BLaER1 treated with 17β-estradiol and CSF1 and Interleukin-3, amounts not matched to agents 10 nM and 100 nM (cell line): ENCODE measurements at regions not wholly inside any gene's neighbourhood (a gene's known extent, or its start where the extent isn't known, plus 50 kb on each side); places are given as distances from the start of the nearest gene placed in this dataset.
"Not testable (repeated sequence)": the region's sequence is repeated elsewhere in the genome, so short reads cannot be mapped to it uniquely, and the experiment has no call there.

Experiments used
- H3K27ac ChIP-seq, 11 experiments: shearing (Covaris generic); formaldehyde crosslinking; 2 replicates each; pipeline ENCODE4 v1.8.1; 2022
- H3K27me3 ChIP-seq, 11 experiments: shearing (Covaris generic); formaldehyde crosslinking; 2 replicates each; pipeline ENCODE4 v1.8.1; 2022
- H3K36me3 ChIP-seq, 11 experiments: shearing (Covaris generic); formaldehyde crosslinking; 2 replicates each; pipeline ENCODE4 v1.8.1; 2022
- H3K4me1 ChIP-seq, 10 experiments: shearing (Covaris generic); formaldehyde crosslinking; 2 replicates each; pipeline ENCODE4 v1.8.1; 2022
- H3K4me2 ChIP-seq, 11 experiments: shearing (Covaris generic); formaldehyde crosslinking; 2 replicates each; pipeline ENCODE4 v1.8.1; 2022
- H3K4me3 ChIP-seq, 10 experiments: shearing (Covaris generic); formaldehyde crosslinking; 2 replicates each; pipeline ENCODE4 v1.8.1; 2022
- H3K9ac ChIP-seq, 11 experiments: shearing (Covaris generic); formaldehyde crosslinking; 2 replicates each; pipeline ENCODE4 v1.8.1; 2022
- H3K9me3 ChIP-seq, 11 experiments: shearing (Covaris generic); formaldehyde crosslinking; replicated peaks in 1 of 11; 2 replicates each; pipeline ENCODE4 v1.8.1; 2022
- H4K20me1 ChIP-seq, 11 experiments: shearing (Covaris generic); formaldehyde crosslinking; 2 replicates each; pipeline ENCODE4 v1.8.1; 2022
- Cebpa-rat ChIP-seq, 11 experiments: shearing (Covaris generic); IDR thresholded peaks; 2 replicates each; pipeline ENCODE4 v1.8.1; 2022

DNA sequence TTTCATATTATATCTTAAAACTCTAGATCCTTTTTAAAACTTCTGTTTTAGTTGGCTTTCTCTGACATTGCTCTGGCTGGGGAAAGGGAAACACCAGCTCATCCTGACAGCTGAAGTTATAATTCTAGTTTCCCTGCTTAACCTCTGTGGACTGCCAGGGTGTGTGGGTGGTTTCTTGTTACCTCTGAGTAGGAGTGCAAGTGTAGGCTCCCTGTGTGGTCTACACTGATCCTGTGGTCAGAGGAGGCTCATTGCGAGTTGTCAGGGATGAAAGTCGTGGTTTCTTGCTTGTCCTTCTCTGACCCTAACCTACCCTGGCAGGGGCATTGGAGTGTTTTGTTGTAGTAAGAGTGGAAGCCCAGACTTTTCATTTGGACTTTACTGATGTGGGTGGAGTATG lies 221.0 kb downstream of the UTP18 start:
- Histone ChIP-seq H3K4me3 (no peak overlapping the region), H3K36me3 (no peaks in the 10 kb centered on the region), H3K4me1 (no peaks in the 10 kb centered on the region), H3K27me3 (no peaks in the 10 kb centered on the region), H3K27ac (no peak overlapping the region), H3K9me3 (peaks cover 9 to 20% (median 18%) of the 10 kb centered on the region in 11 experiments), H4K20me1 (no peaks in the 10 kb centered on the region), H3K4me2 (no peak overlapping the region), H3K9ac (no peak overlapping the region)
- TF ChIP-seq Cebpa-rat (IDR thresholded peaks at IDR 0.05) = no peak

DNA sequence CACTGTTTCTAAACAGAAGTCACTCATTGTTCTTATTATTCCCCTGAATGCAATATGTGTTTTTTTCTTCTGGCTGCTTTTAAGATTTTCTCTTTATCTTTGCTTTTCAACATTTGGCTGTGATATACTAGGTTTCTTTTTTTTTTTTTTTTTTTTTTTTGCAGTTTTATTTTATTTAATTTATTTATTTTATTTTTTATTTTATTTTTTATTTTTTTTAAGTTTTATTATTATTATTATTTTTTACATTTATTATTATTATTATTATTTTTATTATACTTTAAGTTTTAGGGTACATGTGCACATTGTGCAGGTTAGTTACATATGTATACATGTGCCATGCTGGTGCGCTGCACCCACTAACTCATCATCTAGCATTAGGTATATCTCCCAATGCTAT lies 221.9 kb downstream of the UTP18 start:
- not testable (repeated sequence) for H3K36me3 ChIP-seq, H3K27me3 ChIP-seq, H3K27ac ChIP-seq, H3K4me2 ChIP-seq, H3K4me3 ChIP-seq, H4K20me1 ChIP-seq, H3K4me1 ChIP-seq, H3K9ac ChIP-seq
- peaks cover 9 to 20% (median 18%) of the 10 kb centered on the region in 11 experiments for H3K9me3 ChIP-seq

DNA sequence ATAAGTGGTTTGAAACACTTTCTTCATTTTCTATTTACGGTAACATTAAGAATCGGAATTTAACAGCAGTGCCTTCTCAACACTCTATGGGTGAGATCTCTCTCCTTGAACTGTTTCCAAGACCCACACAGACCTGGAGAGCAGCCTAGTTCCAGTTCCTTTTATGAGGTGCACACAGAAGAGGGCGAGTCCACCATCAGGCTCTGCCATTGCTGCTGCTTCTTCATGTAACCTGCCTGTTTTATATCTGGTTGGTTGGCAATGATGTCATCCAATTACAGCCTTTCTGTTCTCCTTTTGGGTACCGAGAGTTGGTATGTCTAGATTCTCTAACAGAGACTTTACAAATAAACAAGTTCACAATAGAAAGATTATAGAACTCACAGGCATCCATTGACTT lies 225.7 kb downstream of the UTP18 start:
- no peak for TF ChIP-seq Cebpa-rat (IDR thresholded peaks at IDR 0.05)
- Histone ChIP-seq H3K4me2 (no peak overlapping the region), H3K36me3 (no peaks in the 10 kb centered on the region), H3K9ac (no peak overlapping the region), H4K20me1 (no peaks in the 10 kb centered on the region), H3K27ac (no peak overlapping the region), H3K4me3 (no peak overlapping the region), H3K9me3 (peaks cover 9 to 11% (median 11%) of the 10 kb centered on the region in 11 experiments), H3K27me3 (no peaks in the 10 kb centered on the region), H3K4me1 (no peaks in the 10 kb centered on the region)

DNA sequence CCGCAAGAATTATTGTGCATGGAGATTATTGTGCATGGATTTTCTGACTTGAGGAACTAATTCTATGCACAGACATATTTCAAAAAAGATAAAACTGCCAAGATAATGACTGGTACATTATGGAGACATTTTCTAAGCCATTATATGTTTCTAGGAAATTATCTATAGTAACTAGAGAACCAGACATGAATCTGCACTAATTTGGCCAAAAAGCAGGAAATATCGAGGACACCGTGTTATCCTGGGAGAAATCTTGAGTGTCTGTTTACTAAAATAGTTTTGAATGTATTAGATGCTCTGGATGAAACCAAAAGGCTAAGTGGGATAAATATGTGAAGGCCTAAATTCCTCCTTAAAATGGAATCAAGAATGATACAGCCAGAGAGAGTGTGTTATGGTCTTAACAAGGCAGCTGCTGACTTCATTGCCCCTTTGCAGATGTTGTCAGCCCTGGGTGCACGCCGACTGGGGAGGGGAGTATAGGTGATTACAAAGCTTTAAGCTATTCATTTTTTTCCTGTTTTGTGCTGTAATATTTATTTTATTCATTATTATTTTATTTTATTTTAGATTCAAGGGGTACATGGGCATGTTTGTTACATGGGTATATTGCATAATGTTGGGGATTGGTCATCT lies 226.7 kb downstream of the UTP18 start:
- no peak overlapping the region for H3K4me2 ChIP-seq
- H3K4me1 ChIP-seq = no peaks in the 10 kb centered on the region
- H3K9me3 ChIP-seq = peaks cover 1 to 2% (median 2%) of the 10 kb centered on the region in 11 experiments; a peak in 18 of 22 replicates
- no peak overlapping the region for H3K4me3 ChIP-seq
- no peaks in the 10 kb centered on the region for H3K27me3 ChIP-seq
- H3K9ac ChIP-seq = no peak overlapping the region
- no peaks in the 10 kb centered on the region for H3K36me3 ChIP-seq
- no peaks in the 10 kb centered on the region for H4K20me1 ChIP-seq
- no peak overlapping the region for H3K27ac ChIP-seq
- no peak for TF ChIP-seq Cebpa-rat (IDR thresholded peaks at IDR 0.05)

DNA sequence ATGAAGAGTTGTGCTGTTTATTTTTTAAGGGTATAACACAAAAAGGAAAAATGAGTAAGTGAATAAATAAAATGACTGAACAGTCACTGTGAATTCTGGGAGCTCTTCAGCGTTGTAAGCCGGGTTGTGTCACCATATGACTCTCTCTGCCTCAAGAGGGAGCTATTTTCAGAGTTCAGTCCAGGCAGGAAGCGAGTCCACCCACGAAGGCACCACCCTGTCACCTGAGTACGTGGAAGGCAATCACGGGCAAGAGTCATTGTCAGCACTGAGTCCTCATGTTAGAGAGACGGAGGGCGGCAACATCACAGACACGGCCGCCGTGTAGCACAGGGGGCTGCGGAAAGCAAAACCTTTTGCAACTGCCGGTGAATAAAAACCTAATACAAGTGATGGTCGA lies 227.6 kb downstream of the UTP18 start:
- Histone ChIP-seq H3K27ac (no peak overlapping the region), H3K27me3 (no peaks in the 10 kb centered on the region), H3K4me1 (no peaks in the 10 kb centered on the region), H3K4me2 (no peak overlapping the region), H3K9me3 (no peaks in the 10 kb centered on the region), H3K9ac (no peak overlapping the region), H4K20me1 (no peaks in the 10 kb centered on the region), H3K36me3 (no peaks in the 10 kb centered on the region), H3K4me3 (no peak overlapping the region)
- TF ChIP-seq Cebpa-rat (IDR thresholded peaks at IDR 0.05) = no peak

DNA sequence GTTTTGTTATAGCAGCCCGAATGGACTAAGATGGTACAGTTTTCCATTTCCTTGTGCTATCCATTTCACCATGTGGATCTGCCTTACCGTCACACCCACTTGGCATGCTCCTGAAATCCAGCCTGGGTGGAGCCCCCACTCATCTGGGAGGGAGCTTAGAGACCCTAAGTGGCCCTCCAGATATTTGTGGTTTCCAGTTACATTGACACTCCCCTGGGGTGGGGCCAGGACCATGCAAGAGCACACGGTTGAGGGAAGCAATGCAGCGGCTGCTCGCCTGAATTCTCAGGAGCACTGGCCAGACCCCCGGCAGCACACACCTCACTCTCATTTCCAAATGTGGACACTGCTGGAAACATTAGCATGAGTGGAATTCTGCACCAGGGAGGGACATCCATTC lies 231.1 kb downstream of the UTP18 start:
- TF ChIP-seq Cebpa-rat (IDR thresholded peaks at IDR 0.05) = no peak
- Histone ChIP-seq H3K27me3 (no peaks in the 10 kb centered on the region), H3K9ac (no peak overlapping the region), H3K9me3 (no peaks in the 10 kb centered on the region), H3K4me2 (no peak overlapping the region), H3K36me3 (no peaks in the 10 kb centered on the region), H3K27ac (no peak overlapping the region), H3K4me3 (no peak overlapping the region), H4K20me1 (no peaks in the 10 kb centered on the region), H3K4me1 (peaks cover 0 to 12% (median 0%) of the 10 kb centered on the region in 10 experiments; a peak in 2 of 20 replicates)

DNA sequence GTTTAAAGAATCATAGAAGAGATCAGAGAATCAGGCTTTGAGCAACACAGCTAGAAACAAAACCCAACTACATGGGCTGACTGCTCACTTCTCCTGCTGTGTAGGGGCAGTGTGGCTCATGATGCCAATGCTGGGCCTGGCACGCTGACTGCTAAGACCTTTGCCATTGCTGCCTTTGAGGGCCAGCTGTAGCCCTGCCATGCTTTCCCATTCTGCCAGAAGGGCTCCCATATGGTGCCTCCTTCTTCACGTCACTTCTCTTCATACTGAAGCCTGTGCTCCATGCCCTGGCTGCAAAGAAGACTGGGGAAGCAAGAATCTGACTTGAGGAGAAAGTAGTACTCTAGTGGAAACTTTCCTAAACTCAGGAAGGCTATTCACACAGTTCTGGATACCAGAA lies 232.9 kb downstream of the UTP18 start:
- Histone ChIP-seq H3K27ac (no peak overlapping the region), H3K4me2 (no peak overlapping the region), H3K4me3 (no peak overlapping the region), H3K36me3 (no peaks in the 10 kb centered on the region), H4K20me1 (no peaks in the 10 kb centered on the region), H3K27me3 (no peaks in the 10 kb centered on the region), H3K4me1 (peaks cover 0 to 12% (median 0%) of the 10 kb centered on the region in 10 experiments; a peak in 2 of 20 replicates), H3K9ac (no peak overlapping the region), H3K9me3 (no peaks in the 10 kb centered on the region)
- no peak for TF ChIP-seq Cebpa-rat (IDR thresholded peaks at IDR 0.05)

DNA sequence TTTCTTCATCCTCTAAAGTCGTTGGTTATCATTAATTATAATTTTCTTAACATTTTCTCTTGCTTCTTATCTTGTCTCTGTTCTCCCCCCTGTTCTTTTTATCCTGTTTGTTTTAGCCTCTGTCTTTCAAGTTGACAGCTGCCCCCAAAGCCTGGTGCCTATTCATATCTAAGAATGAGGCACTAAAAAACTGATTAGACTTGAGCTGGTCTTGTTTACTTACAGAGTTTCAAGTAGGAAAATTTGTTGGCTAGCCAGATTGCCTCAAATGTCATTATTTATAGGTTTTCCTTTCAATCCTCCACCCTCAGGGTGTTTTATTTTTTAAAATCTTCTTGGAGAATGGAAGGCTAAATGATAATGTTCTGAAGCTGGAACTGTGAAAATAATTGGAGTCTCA lies 236.0 kb downstream of the UTP18 start:
- Histone ChIP-seq H3K4me1 (peaks cover 0 to 12% (median 0%) of the 10 kb centered on the region in 10 experiments; a peak in 2 of 20 replicates), H3K27me3 (no peaks in the 10 kb centered on the region), H3K27ac (no peak overlapping the region), H3K4me2 (no peak overlapping the region), H3K9ac (no peak overlapping the region), H3K4me3 (no peak overlapping the region), H3K36me3 (no peaks in the 10 kb centered on the region), H4K20me1 (no peaks in the 10 kb centered on the region), H3K9me3 (no peaks in the 10 kb centered on the region)
- TF ChIP-seq Cebpa-rat (IDR thresholded peaks at IDR 0.05) = no peak

DNA sequence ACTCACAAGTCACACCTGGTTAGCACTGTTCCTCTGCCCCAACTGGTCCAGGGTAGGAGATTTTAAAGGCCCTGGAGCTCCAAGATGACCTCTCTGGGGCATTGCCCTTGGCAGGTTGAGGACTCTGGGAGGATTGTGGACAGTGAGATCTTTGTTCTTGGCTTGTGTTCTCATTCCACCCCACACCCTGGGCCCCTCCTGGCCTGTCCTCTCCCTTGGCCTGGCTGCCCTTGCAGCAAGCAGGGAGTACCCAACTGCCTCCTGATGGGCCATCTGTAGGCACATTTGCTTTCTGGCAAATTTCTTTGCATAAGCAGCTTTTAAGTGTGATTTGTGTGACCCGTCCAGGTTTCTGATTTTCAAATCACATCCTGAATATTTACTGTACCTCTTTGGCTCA lies 239.6 kb downstream of the UTP18 start:
- H3K27me3 ChIP-seq = no peaks in the 10 kb centered on the region
- H3K36me3 ChIP-seq = no peaks in the 10 kb centered on the region
- no peak overlapping the region for H3K4me2 ChIP-seq
- H3K4me3 ChIP-seq = no peak overlapping the region
- no peak overlapping the region for H3K27ac ChIP-seq
- H3K9me3 ChIP-seq = no peaks in the 10 kb centered on the region
- no peaks in the 10 kb centered on the region for H4K20me1 ChIP-seq
- H3K4me1 ChIP-seq = 0 out of 20 replicates have a peak, but pooled peaks cover 0 to 3% (median 0%) of the 10 kb centered on the region in 10 experiments
- no peak for TF ChIP-seq Cebpa-rat (IDR thresholded peaks at IDR 0.05)
- H3K9ac ChIP-seq = no peak overlapping the region

DNA sequence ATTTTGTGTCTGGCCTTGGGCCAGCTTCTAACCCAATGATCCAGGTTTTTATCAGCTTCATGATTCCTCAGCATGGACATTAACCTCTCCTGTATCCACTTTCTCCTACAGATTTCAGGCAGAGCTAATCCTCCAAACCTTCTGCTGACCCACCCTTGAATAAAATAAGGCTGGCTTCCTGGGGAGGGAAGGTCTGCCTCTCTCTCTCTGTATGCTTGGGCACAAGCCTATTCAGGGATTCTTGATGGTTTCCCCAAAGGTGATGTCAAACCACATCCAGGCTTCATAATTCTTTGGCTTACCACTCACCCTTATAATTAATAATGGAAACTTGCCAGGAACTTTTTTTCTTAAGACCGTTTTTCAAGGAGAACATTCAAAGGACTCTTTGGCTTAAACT lies 240.1 kb downstream of the UTP18 start:
- TF ChIP-seq Cebpa-rat (IDR thresholded peaks at IDR 0.05) = no peak
- Histone ChIP-seq H3K4me2 (no peak overlapping the region), H3K9ac (no peak overlapping the region), H3K4me1 (no peaks in the 10 kb centered on the region), H3K9me3 (no peaks in the 10 kb centered on the region), H3K4me3 (no peak overlapping the region), H3K36me3 (no peaks in the 10 kb centered on the region), H4K20me1 (no peaks in the 10 kb centered on the region), H3K27ac (no peak overlapping the region), H3K27me3 (no peaks in the 10 kb centered on the region)
